ENCODE measurements at regions not wholly inside any gene's neighbourhood (a gene's known extent, or its start where the extent isn't known, plus 50 kb on each side); places are given as distances from the start of the nearest gene placed in this dataset.

GRCh38 chrX:20432048-20432447, 165.3 kb upstream of the RPS6KA3 start:
- TF ChIP-seq CTCF (conservative IDR thresholded peaks at IDR 0.05 in 1 of 2, IDR thresholded peaks at IDR 0.05 in 1 of 2; ENCODE audit: extremely low read depth in 1 of 2, insufficient read depth in 1 of 2, low read depth in 1 of 2, low read length in 2 of 2), result no peak
- no peak for TF ChIP-seq EZH2 (IDR thresholded peaks at IDR 0.05; ENCODE audit: borderline replicate concordance, low read length)

Data from mammary epithelial cell (primary cell).